Esophagus muscularis mucosa (tissue), 4 donors: ENCODE measurements at regions not wholly inside any gene's neighbourhood (a gene's known extent, or its start where the extent isn't known, plus 50 kb on each side); places are given as distances from the start of the nearest gene placed in this dataset.

Experiments used
- CTCF ChIP-seq, 3 experiments: fragments of 200-600 bp in 2 of 3; fragments of 450-650 bp in 1 of 3; sonication (generic) in 2 of 3; IDR thresholded peaks; one replicate each; pipeline ENCODE4 v1.5.1; 2017 to 2019; ENCODE audit warnings: antibody characterized with exemption in 3 of 3, mild to moderate bottlenecking in 2 of 3, moderate library complexity in 1 of 3
- EP300 ChIP-seq: sonication (generic); formaldehyde crosslinking; IDR thresholded peaks from one replicate; pipeline ENCODE4 v1.6.1; 2017; ENCODE audit warnings: antibody characterized with exemption
- POLR2A ChIP-seq: fragments of 450-650 bp; IDR thresholded peaks from one replicate; pipeline ENCODE4 v1.6.1; 2017; ENCODE audit warnings: antibody characterized with exemption, moderate library complexity, mild to moderate bottlenecking, low read depth
- POLR2AphosphoS5 ChIP-seq, 2 donors: sonication (generic); formaldehyde crosslinking; IDR thresholded peaks; one replicate each; pipeline ENCODE4 v1.6.1; 2017; ENCODE audit warnings: antibody characterized with exemption in 2 of 2

DNA sequence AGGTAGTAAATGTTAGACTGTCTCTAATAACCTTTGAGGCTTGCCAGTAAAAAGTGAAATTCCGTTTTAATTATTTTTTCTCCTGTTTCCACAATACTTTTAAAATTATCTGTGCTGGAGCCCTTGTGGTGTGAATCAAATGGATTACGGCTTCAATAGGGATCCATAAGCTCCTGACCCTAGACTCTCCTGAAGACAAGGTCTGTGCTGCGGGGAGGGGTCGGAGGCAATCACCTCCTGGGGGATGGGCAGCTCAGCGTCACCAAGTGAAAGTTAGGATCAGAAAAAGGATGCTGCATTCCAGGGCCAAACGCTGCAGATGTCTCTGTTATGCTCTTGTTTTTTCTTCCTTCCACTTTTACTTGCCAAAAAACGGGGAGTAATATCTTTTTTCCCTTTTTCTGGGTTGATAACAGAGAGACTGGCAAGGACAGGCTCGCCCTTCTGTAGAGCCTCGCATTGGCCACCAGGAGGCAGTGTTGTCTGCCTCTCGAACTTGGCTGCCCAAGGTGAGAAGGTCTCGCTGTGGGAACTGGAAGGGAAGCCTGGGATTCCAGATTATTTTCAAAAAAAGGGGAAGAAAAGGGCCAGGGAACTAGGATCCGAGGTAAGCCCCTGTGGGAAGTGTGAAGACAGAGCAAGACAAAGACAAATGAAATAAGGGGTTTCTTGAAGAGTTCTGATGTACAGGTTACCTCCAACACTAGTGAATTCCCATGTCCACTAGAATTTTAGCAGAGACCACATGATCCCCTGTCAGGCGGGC is 621.9 kb downstream of the ACTR3B start:
- TF ChIP-seq CTCF (IDR thresholded peaks at IDR 0.05) (peak; percentile 92 to 97 (median 94)), EP300 (no peak), POLR2A (no peak), POLR2AphosphoS5 (IDR thresholded peaks at IDR 0.05) (peak in 1 of 2 donors; percentile 47)
